GM21367 (cell line): ENCODE measurements at regions not wholly inside any gene's neighbourhood (a gene's known extent, or its start where the extent isn't known, plus 50 kb on each side); places are given as distances from the start of the nearest gene placed in this dataset.

Source experiments
- ATAC-seq: cut with Tn5 transposase; IDR thresholded peaks from one replicate; pipeline ENCODE4 v1.9.1; 2021; ENCODE audit not compliant: unreplicated experiment

DNA sequence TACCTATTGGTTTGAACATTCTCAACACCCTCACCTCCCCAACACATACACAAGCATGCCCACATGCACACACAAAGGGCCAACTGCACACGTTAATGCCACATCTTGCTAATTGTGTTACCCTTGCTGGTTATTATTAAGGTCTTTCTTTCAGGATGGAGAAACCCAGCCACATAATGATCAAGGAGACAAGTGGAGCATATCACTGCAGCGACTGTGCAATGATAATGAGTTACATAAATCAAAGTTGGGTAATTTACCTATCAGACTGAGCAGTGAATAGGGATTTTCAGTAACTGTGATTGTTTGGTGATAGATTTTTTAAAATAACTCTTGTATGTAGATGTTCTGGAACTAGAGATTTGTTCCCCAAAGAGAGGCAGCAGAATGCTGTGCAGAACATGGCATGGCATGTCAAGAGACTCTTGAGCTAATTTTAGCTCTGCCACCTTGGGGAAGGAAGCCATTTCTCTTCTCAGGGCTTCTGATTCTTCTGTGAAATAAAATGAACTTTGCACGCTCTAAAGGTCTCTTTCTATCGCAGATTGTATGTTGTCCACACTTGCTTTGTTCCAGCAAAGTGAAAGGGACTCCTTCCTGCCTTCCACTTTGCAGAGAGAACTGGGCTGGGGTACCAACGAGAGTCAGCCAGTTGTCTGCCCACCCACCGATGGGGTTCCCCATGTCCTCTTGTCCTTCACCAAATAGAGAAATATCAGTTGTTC lies 126.0 kb upstream of the CAMK1G start:
- ATAC-seq, result no peak

DNA sequence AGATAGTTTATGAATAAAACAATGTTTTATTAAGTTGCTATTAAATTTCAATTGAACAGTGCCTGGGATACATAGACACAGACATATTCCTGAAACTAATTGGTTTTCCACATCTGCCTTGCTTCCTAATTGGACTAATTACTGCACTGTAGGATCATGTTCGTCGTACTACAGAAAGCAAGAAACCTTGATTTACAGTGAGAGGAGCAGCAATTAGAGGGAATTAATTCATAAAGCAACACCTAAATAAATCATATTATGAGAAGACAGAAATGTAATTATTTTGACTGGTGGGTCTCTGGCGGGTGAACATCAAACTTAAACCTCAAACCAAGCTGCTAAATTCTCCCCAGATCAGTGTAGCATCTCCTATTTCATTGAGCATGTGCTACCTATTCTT lies 124.6 kb upstream of the CAMK1G start:
- no peak for ATAC-seq

DNA sequence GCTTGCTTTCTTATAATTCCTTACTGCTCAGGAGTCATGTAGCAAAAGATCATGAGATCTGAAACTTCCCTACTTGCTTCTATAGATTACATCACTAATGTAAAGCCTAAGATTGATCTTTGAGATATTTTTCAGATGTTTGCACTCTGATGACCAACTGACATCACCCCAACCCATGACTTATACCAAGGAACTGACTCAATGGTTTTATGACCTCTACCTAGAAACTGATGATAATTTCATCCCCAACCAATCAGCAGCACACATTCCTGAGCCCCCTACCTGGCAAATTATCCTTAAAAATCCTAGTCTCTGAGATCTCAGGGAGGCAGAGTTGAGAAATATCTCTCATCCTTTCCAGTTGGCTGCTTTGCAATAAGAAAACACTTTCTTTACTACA lies 122.3 kb upstream of the CAMK1G start:
- ATAC-seq, result no peak

DNA sequence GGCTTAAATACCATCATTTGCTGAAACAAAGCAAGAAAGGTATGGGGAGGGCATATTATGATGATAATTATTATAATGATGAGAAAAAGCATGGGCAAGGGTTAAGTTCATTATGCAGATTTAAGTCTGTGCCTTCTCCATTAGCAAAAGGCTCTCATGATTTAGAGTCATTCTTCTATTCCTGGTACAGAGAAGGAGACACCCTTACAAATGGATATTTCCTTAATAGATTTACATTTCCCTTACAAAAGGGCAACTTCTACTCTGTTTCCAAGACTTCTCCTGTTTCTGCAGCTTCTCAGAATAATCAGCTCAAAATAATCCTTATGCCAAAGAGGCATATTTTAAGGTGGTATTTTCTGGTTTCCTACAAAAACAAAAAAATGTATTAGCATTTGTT lies 121.1 kb upstream of the CAMK1G start:
- ATAC-seq, result no peak

DNA sequence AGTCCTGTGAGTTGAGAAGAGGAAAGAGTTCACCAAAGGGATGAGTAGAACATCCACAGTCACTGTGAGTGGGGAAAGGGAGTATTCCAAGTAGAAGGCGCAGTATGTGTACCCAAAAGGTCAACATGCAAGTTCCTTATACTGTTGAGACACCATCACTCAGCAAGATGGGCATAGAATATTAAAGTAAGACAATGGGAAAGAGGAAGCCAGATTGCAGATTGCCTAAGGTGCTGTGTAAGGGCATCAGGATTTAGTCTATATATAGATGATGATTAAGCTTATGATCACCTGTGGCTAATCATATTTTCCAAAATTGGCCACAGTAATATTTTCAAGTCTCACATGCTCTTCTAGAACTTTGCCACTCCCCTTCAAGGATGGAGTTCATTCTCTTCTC lies 120.1 kb upstream of the CAMK1G start:
- ATAC-seq, result no peak

DNA sequence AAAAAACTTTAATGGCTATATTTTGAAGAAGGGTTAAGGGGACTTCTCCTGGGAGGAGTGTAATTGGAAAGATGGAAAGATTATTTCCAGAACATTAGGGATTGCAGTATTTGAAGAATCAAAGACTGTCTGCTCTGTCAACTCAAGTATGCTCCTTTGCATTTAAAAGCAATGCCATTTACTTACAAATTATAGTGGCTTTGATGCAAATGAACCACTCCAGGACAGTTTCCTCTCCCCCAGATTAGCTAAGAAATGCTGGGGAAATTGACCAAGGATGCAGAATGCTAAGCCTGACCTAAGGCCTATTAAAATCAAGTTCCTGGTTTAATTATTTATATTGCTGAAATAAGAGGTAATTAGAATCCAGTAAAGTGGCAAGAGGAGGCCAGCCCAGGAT lies 110.5 kb upstream of the CAMK1G start:
- no peak for ATAC-seq

DNA sequence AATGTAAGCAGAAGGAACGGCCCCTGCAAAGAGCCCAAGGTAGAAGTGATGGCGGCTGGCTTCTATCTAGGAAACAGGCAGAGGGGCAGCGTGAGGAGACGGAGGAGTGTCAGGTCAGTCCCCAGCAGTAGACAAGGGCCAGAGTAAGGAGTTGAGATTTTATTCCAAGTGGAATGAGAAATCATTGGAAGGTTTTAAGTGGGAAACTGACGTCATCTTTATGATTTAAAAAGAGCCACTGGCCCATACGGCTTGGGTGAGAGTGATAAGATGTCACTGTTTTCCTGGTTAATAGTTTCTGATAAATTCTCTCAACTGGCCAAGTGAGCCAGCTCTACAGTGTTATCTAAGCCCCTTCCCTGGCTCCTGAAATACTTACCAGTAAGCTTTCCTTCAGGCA lies 103.2 kb upstream of the CAMK1G start:
- no peak for ATAC-seq

DNA sequence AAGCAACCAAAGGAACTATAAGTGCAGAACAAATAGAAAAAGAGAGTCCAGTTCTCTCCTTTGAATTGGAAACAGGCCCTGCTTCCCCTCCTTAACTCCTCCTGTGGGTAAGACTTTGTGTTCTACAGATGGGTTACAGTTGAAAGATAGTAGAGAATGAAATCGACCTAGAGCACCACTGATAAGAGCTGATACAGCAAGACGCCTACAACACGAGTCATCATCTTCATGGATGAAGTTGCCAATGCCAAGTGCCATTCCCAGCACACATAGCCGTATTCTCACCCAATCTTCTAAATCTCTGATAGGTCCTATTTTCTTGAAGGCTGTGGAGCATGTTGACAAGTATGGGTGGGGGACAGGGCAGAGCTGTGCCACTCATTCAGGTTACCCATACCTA lies 99.8 kb upstream of the CAMK1G start:
- no peak for ATAC-seq

DNA sequence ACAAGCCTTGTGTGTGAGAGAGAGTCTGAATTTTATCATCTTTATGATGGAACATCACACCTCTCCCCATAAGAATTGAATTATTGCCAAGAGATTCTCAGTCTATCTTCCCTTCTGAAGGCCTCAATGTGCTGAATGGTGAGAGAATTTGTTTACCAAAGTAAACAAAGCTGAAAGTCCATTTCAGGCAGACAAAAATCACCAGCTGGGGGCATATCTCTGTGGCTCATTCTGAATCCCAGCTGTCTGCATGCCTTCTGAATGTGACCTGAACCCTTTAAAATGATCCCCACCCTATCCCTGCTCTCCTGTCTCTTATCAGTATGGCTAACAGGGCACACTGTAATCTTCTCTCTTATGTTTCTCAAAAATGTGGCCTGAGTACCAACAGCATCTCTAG lies 99.1 kb upstream of the CAMK1G start:
- no peak for ATAC-seq

DNA sequence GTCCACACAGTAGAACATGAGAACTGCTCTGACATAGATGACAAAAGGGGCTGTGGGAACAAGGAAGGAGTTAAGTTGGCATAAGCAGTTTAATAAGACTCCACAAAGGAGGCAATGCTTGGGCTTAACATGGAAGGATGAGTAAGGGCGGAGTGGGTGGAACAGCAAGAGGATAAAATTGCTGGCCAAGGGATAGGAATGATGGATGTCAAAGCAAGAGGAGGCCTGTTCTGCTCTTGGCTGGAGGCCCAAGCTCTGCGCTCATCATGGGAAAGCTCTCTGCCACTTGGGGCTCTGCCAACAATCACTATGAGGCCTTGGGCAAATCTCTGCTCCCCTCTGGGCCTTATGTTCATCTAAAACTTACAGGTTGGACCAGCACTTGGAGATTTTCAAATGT lies 98.3 kb upstream of the CAMK1G start:
- ATAC-seq, result no peak

DNA sequence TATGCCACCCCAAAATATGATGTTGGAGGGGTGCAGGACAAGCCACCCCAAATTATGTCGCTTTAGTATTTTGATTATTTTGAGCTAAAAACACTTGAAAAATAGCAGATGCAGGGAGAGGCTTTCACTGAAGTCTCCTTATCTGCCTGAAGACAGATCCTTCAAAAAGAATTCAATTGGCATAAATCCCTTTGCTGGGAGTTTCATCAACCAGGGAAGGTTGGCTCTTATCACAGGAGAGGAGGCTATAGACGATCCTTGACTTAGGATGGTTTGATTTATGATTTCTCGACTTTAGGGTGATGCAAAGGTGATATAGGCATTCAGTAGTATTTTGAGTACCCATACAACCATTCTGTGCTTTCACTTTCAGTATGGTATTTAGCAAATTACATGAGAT lies 97.8 kb upstream of the CAMK1G start:
- ATAC-seq, result no peak

DNA sequence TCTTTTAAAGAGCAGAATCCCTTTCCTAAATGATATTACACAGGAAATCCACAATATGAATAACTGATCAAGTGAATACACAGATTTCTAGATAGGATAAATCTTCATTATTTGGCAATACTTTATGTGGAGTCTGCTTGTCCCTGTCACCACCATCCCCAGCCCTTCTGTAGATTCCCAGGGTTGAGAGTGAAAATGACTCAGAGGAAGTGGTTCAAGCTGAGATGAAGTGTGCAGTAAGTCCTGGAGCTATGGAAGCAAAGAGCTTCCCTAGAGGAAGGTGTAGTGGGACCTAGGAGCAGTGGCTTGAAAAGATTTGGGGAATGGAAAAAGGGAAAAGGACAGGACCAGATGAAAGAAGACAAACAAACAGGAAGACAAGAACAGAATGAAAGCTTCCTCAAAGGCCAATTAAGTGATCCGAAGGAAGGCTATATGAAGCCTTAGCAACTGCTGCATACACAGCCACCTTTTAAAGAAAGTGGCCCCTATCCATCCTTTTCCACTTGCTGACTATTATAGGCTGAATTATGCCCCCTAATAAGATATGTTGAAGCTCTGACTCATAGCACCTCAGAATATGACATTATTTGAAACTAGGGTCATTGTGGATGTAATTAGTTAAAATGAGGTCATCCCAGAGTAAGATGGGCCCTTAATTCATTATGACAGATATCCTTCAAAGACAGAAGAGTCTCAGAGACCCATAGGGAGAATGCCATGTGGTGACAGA lies 96.5 kb upstream of the CAMK1G start:
- ATAC-seq, result no peak

DNA sequence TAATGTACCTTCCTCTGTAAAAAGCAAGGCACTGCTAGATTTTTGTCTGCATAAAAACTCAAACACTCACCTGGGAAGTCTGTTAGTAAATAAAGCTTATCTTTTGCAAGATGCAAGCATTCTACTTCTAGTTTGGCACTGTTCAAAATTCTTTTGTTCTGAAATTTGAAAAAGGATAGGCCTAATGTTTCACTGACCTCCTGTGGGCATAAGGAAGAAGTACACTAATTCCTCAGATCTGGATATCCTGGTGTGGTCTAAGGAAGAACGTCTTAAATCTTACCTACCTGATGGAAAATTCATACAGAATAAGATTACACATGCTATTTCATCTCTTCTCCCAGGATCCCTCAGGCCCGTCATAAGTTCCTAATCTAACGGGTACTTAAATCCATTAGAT lies 93.5 kb upstream of the CAMK1G start:
- no peak for ATAC-seq

DNA sequence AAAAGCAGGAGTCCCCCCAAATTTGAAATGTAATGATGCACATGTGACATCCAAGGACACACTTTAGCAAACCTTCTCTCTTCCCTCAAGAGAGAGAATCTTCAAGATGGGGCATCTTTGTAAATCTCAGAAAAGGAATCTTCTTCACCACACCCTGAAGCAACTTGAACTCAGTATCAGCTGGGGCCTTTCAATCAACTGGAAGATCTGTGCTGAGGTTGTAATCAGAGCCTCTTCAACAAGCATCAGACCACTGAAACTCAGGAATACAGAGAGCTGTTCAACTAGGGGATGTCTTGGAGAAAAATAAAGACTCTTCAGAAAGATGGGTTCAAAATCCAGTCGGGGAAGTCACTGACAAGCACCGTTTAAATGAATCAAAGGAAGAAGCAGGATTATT lies 92.5 kb upstream of the CAMK1G start:
- no peak for ATAC-seq

DNA sequence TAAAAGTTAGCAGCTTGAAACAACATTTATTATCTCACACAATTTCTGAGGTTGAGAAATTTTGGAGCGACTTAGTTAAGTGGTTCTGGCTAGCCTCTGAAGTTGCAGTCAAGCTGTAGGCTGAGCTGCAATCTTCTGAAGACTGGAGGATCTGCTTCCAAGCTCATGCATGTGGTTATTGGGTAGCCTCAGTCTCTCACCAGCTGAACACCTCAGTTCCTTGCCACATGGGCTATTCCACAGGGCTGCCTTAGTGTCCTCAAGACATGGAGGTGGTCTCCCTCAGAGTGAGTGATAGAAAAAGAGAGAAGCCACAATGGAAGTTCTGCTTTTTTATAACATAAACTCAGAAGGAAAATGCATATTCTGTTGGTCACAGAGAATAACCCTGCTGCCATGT lies 92.0 kb upstream of the CAMK1G start:
- ATAC-seq, result no peak

DNA sequence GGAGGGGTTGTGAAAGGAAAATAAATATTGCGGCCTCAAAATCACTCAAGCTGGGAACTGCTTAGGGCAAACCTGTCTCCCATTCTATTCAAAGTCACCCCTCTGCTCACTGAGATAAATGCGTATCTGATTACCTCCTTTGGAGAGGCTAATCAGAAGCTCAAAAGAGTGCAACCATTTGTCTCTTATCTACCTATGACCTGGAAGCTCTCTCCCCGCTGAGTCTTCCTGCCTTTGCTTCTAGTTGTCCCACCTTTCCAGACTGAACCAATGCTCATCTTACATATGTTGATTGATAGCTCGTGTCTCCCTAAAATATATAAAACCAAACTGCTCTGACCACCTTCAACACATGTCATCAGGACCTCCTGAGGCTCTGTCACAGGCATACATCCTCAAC lies 91.6 kb upstream of the CAMK1G start:
- ATAC-seq, result no peak

DNA sequence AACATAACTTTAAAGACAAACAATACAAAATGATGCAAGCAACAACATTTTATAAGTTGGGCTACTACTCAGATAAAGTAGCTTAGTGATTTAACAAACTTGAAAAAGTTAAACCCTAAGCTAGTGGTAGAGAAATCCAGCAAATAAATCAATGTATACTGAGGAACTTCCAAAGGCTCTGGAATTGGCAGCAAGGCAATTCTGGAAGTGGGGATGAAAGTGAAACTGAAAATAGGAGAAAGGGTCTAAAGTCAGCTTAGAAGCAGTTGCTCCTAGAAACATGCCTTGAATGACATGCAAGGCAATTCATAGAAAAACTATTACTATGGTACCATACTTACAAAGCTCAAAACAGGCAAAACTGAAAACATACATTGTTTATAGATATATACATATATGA lies 90.0 kb upstream of the CAMK1G start:
- ATAC-seq, result no peak

DNA sequence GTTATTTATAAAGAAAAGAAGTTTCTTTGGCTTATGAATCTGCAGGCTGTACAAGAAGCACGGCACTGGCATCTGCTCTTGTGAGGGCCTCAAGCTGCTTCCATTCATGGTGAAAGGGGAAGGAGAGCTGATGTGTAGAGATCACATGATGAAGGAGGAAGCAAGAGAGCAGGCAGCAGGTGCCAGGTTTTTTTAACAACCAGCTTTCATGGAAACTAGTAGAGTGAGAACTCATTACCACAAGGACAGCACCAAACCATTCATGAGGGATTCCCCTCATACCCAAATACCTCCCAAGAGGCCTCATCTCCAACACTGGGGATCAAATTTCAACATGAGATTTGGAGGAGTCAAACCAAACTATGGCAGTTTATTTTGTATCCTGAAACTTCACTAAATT lies 85.8 kb upstream of the CAMK1G start:
- no peak for ATAC-seq

DNA sequence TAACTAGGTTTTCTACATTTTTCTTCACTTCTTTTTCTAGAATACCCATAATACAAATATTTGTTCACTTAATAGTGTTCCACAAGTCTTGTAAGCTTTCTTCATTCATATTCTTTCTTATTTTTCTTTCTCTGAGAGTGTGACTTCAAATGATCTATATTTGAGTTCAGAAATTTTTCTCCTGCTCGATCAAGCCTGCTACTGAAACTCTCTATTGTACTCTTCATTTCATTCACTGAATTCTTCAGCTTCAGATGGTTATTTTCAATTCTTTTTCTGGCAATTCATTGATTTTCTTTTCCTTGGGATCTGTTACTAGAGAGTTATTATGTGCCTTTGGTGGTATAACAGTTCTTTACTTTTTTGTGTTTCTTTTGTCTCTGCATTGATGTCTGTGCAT lies 82.5 kb upstream of the CAMK1G start:
- no peak for ATAC-seq

DNA sequence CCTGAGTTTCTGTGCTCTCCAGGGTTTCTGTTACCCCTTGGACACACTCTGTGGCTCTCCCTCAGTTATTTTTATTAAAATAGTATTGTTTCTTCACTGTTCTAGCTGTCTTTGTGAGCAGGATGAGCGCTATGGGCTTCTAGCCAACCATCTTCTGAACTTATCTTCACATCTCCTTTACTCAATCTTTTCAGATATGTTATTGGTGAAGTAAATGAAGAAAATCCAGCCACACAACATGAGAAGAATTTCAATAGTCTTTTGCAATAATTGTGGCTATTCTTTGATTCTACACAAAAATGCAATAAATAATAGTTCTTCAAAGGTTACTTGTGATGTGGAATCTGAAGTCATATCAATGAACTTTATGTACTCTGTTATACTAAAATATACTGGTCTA lies 80.3 kb upstream of the CAMK1G start:
- ATAC-seq, result no peak

DNA sequence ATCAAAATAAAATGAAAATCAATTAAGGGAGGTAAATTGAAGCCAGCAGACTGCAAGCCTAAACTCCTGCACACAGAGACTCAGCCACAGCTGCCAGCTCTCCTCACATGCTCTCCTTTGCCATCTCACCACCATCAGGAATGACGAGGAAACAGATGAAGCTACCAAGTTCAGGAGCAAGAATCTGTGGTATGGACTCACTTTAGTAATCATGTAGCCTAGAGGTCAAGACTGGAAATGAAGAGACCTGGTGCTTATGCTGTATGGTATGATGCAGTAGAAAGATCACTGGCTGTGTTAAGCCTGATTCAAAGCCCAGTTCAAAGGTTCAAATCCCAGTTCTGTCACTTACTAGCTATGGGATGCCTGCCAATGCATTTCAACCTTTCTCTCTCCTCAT lies 78.9 kb upstream of the CAMK1G start:
- ATAC-seq, result no peak

DNA sequence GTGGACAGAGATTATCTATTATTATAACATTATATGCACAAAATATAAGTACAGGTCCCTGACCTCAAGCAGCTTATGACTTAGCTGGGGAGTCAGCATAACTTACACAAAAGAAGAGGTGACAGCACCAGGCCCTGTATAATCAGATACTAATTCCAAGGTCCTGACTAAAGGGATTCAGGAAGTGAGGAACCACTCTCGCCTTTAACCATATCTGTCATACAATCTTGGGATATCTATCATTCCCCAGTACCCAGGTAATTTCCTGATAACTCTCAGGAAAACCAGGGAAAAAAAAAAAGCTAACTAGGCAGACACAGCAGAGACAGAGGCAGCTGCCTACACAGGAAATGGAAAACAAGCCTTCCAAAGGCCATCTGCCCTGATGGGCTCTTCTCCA lies 78.5 kb upstream of the CAMK1G start:
- ATAC-seq, result no peak

DNA sequence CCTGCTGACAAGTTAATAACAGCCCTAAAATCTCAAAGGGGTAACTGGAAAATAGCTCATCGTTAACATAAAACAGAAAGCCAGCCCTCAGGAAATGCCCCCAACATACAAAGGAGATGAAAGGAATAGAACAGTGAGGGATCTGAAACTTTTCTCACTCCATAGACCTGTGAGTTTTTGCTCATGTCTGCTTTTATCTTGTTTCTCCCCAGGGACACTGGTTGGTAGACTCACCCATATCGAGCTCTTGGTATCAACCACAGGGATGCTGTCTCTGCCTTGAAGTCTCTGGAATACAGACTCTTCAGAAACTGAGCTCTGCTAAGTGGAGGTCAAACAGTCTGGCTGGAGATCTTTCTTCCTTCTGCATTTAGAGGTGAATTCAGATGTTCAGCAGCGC lies 77.4 kb upstream of the CAMK1G start:
- no peak for ATAC-seq
